ENCODE measurements at regions not wholly inside any gene's neighbourhood (a gene's known extent, or its start where the extent isn't known, plus 50 kb on each side); places are given as distances from the start of the nearest gene placed in this dataset.

DNA sequence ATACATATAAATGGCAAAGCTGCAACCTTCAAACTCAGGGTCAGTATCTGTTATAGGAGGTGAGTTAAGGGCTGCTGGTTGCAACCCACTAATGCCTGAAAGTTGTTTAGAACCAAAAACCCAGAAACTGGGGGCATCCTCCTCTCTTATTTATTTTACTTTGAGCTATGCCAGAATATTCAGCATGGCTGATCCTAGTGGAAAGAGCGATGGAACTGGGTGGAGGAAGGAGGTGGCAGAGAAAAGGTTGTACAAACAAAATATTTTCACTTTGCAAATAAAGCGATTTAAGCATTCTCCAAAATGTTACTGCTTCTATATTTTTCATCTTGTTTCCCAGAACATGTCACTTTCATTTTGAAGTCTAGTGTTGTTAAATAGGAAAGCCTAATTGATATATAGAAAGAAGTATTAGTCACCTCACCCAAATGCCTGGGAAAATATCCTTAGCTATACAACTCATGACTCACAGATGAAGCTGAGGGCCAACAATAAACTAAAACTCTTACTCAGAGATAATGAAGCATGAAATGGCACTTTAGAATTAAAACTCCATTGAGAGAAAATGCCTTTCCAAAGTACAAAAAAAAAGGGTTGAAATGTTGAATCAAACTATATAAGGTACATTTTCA is 251.4 kb upstream of the UBE2E3 start:
- no peak for TF ChIP-seq POLR2A (IDR thresholded peaks at IDR 0.05)
- no peak for TF ChIP-seq CTCF (IDR thresholded peaks at IDR 0.05)
